ENCODE measurements at regions not wholly inside any gene's neighbourhood (a gene's known extent, or its start where the extent isn't known, plus 50 kb on each side); places are given as distances from the start of the nearest gene placed in this dataset.

GRCh38 chr4:134691915-134692314 is 490.3 kb upstream of the PABPC4L start (continued):
- TF ChIP-seq REST (IDR thresholded peaks at IDR 0.05; ENCODE audit: low read depth) (no peak), EZH2 (IDR thresholded peaks at IDR 0.05) (no peak), EZH2phosphoT487 (IDR thresholded peaks at IDR 0.05; ENCODE audit: borderline replicate concordance) (no peak)

GRCh38 chr4:134687646-134688628 is 486.3 kb upstream of the PABPC4L start:
- Histone ChIP-seq H3K27me3 (ENCODE audit: insufficient read depth, low read length) (no peaks in the 10 kb centered on the region), H4K20me1 (ENCODE audit: insufficient read depth) (no peaks in the 10 kb centered on the region), H3K9me3 (ENCODE audit: control insufficient read depth in 1 of 2, insufficient read depth in 1 of 2, low read depth in 1 of 2, low read length in 2 of 2) (no peaks in the 10 kb centered on the region), H3K9ac (ENCODE audit: low read length) (no peak overlapping the region), H3K79me2 (ENCODE audit: insufficient read depth, low read length) (no peaks in the 10 kb centered on the region), H3K4me2 (ENCODE audit: low read length) (no peak overlapping the region), H3K9me2 (ENCODE audit: insufficient read depth) (no peaks in the 10 kb centered on the region), H3K36me3 (ENCODE audit: control insufficient read depth in 1 of 2, insufficient read depth in 2 of 2, low read length in 2 of 2) (no peaks in the 10 kb centered on the region), H3K4me3 (replicated peaks in 1 of 2; ENCODE audit: low read depth in 1 of 2, low read length in 2 of 2) (no peak overlapping the region), H3K27ac (ENCODE audit: low read depth, low read length) (no peak overlapping the region), H2AFZ (ENCODE audit: low read depth, low read length, poor library complexity, severe bottlenecking) (no peak overlapping the region), H3K4me1 (ENCODE audit: control insufficient read depth in 1 of 2, insufficient read depth in 2 of 2, low read length in 2 of 2) (no peaks in the 10 kb centered on the region)
- ChIA-PET RAD21 (ENCODE audit: low non-redundant PET in 1 of 2, low total read pairs in 2 of 2, uncharacterized antibody in 2 of 2, unreplicated experiment in 2 of 2) (no interaction called here), CTCF (no interaction called here), POLR2A (no interaction called here)
- ATAC-seq = no peak
- DNase-seq (ENCODE audit: low read depth, low spot score) = no peak
- no TSS peak for BruUV-seq (replicated peaks)
- intact Hi-C loops (cut with micrococcal nuclease) = no loop called here
- TF ChIP-seq CTCF (IDR thresholded peaks at IDR 0.05 in 2 of 3, conservative IDR thresholded peaks at IDR 0.05 in 1 of 3; ENCODE audit: borderline replicate concordance in 1 of 3, insufficient read depth in 1 of 3, low read depth in 2 of 3, low read length in 2 of 3) (no peak), ATF3 (IDR thresholded peaks at IDR 0.05) (no peak), EZH2 (IDR thresholded peaks at IDR 0.05) (no peak), SIN3A (IDR thresholded peaks at IDR 0.05; ENCODE audit: low read depth) (no peak), ZBTB33 (IDR thresholded peaks at IDR 0.05; ENCODE audit: extremely low read depth, insufficient replicate concordance, low read length) (no peak), CEBPB (IDR thresholded peaks at IDR 0.05; ENCODE audit: low read depth) (no peak), REST (IDR thresholded peaks at IDR 0.05; ENCODE audit: low read depth) (no peak), POLR2AphosphoS5 (IDR thresholded peaks at IDR 0.05; ENCODE audit: low read depth, low read length) (no peak), EGR1 (IDR thresholded peaks at IDR 0.05; ENCODE audit: low read depth) (no peak)

All from HCT116 (cell line).